GM19438 (cell line): ENCODE measurements at regions not wholly inside any gene's neighbourhood (a gene's known extent, or its start where the extent isn't known, plus 50 kb on each side); places are given as distances from the start of the nearest gene placed in this dataset.

ENCODE experiments used
- ATAC-seq: cut with Tn5 transposase; IDR thresholded peaks from one replicate; pipeline ENCODE4 v1.9.1; 2021; ENCODE audit warnings: low read depth; ENCODE audit not compliant: unreplicated experiment

- ATAC-seq: no peak
Observed at GRCh38 chr6:43970913-43971775, 156.1 kb downstream of the MRPL14 start.

- ATAC-seq: no peak
Observed at GRCh38 chr6:43970068-43970912, 157.0 kb downstream of the MRPL14 start.

GRCh38 chr6:43969158-43969981 lies 157.9 kb downstream of the MRPL14 start:
- ATAC-seq: no peak

- ATAC-seq: no peak
Observed at GRCh38 chr6:43968110-43968965, 158.9 kb downstream of the MRPL14 start.

GRCh38 chr6:43967719-43968091 lies 159.5 kb downstream of the MRPL14 start:
- no peak for ATAC-seq

- ATAC-seq: no peak
Observed at GRCh38 chr6:43966853-43967718, 160.2 kb downstream of the MRPL14 start.

GRCh38 chr6:43966374-43966658 lies 160.9 kb downstream of the MRPL14 start:
- ATAC-seq: no peak

GRCh38 chr6:43965628-43966373 lies 161.5 kb downstream of the MRPL14 start:
- no peak for ATAC-seq

GRCh38 chr6:43964659-43965570 lies 162.3 kb downstream of the MRPL14 start:
- ATAC-seq: no peak

- ATAC-seq: no peak
Observed at GRCh38 chr6:43963877-43964658, 163.2 kb downstream of the MRPL14 start.

GRCh38 chr6:43963203-43963602 lies 164.0 kb downstream of the MRPL14 start:
- no peak for ATAC-seq

- no peak for ATAC-seq
Observed at GRCh38 chr6:43962458-43962857, 164.8 kb downstream of the MRPL14 start.

GRCh38 chr6:43957273-43957672 lies 170.0 kb downstream of the MRPL14 start:
- no peak for ATAC-seq

GRCh38 chr6:43956478-43956877 lies 170.8 kb downstream of the MRPL14 start:
- ATAC-seq: no peak

- ATAC-seq: no peak
Observed at GRCh38 chr6:43954311-43955131, 172.7 kb downstream of the MRPL14 start.

GRCh38 chr6:43953794-43954310 lies 173.4 kb downstream of the MRPL14 start:
- no peak for ATAC-seq
